Peyer's patch (tissue), 4 donors: ENCODE measurements at regions not wholly inside any gene's neighbourhood (a gene's known extent, or its start where the extent isn't known, plus 50 kb on each side); places are given as distances from the start of the nearest gene placed in this dataset.

Source experiments
- DNase-seq, 3 donors: peaks; one replicate each; pipeline ENCODE4 v3.0.0-alpha.2; 2017 to 2019
- H3K27ac ChIP-seq, 4 donors: fragments of 200-600 bp; sonication (generic); one replicate each; pipeline ENCODE4 v1.5.1; 2016 to 2019
- H3K27me3 ChIP-seq, 2 donors: fragments of 200-600 bp; sonication (generic); one replicate each; pipeline ENCODE4 v1.5.1; 2019
- H3K36me3 ChIP-seq, 3 donors: fragments of 200-600 bp; sonication (generic); one replicate each; pipeline ENCODE4 v1.5.1; 2016 to 2019
- H3K4me1 ChIP-seq, 4 donors: fragments of 200-600 bp; sonication (generic); one replicate each; pipeline ENCODE4 v1.5.1; 2016 to 2019
- H3K4me3 ChIP-seq, 4 donors: fragments of 200-600 bp; sonication (generic); 1 replicate in 3 of 4; 2 replicates in 1 of 4; pipeline ENCODE4 v1.5.1; 2016 to 2019; ENCODE audit warnings: mild to moderate bottlenecking in 1 of 4
- H3K9me3 ChIP-seq, 4 donors: fragments of 200-600 bp; sonication (generic); one replicate each; pipeline ENCODE4 v1.5.1; 2016 to 2019; ENCODE audit warnings: mild to moderate bottlenecking in 1 of 4
- POLR2A ChIP-seq, 2 donors: fragments of 450-650 bp; IDR thresholded peaks; one replicate each; pipeline ENCODE4 v1.5.1; 2017; ENCODE audit warnings: antibody characterized with exemption in 2 of 2, mild to moderate bottlenecking in 2 of 2, moderate library complexity in 2 of 2
- TF ChIP-seq, protein P1 (sequence below), 6 experiments: fragments of 450-650 bp in 4 of 6; fragments of 200-600 bp in 2 of 6; sonication (generic) in 1 of 6; IDR thresholded peaks; one replicate each; pipeline ENCODE4 v1.5.1; 2017 to 2019; ENCODE audit warnings: antibody characterized with exemption in 6 of 6, mild to moderate bottlenecking in 3 of 6, moderate library complexity in 1 of 6

GRCh38 chr5:107320846-107321245, 349.9 kb downstream of the EFNA5 start:
- Histone ChIP-seq H3K4me1 (no peaks in the 10 kb centered on the region), H3K36me3 (no peaks in the 10 kb centered on the region), H3K4me3 (no peak overlapping the region), H3K27ac (no peak overlapping the region), H3K9me3 (no peaks in the 10 kb centered on the region), H3K27me3 (no peaks in the 10 kb centered on the region)
- no peak for DNase-seq
- TF ChIP-seq, protein P1, sequence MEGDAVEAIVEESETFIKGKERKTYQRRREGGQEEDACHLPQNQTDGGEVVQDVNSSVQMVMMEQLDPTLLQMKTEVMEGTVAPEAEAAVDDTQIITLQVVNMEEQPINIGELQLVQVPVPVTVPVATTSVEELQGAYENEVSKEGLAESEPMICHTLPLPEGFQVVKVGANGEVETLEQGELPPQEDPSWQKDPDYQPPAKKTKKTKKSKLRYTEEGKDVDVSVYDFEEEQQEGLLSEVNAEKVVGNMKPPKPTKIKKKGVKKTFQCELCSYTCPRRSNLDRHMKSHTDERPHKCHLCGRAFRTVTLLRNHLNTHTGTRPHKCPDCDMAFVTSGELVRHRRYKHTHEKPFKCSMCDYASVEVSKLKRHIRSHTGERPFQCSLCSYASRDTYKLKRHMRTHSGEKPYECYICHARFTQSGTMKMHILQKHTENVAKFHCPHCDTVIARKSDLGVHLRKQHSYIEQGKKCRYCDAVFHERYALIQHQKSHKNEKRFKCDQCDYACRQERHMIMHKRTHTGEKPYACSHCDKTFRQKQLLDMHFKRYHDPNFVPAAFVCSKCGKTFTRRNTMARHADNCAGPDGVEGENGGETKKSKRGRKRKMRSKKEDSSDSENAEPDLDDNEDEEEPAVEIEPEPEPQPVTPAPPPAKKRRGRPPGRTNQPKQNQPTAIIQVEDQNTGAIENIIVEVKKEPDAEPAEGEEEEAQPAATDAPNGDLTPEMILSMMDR (IDR thresholded peaks at IDR 0.05) = no peak
- no peak for TF ChIP-seq POLR2A (IDR thresholded peaks at IDR 0.05)

GRCh38 chr5:107320376-107320775, 350.4 kb downstream of the EFNA5 start:
- TF ChIP-seq, protein P1 (IDR thresholded peaks at IDR 0.05) = no peak
- no peak for TF ChIP-seq POLR2A (IDR thresholded peaks at IDR 0.05)
- H3K36me3 ChIP-seq = no peaks in the 10 kb centered on the region
- no peaks in the 10 kb centered on the region for H3K4me1 ChIP-seq
- DNase-seq = no peak
- H3K27ac ChIP-seq = no peak overlapping the region
- H3K27me3 ChIP-seq = no peaks in the 10 kb centered on the region
- no peak overlapping the region for H3K4me3 ChIP-seq
- H3K9me3 ChIP-seq = no peaks in the 10 kb centered on the region

GRCh38 chr5:107319901-107320300, 350.8 kb downstream of the EFNA5 start:
- no peak overlapping the region for H3K4me3 ChIP-seq
- no peak for DNase-seq
- TF ChIP-seq, protein P1 (IDR thresholded peaks at IDR 0.05) = no peak
- no peak for TF ChIP-seq POLR2A (IDR thresholded peaks at IDR 0.05)

DNA sequence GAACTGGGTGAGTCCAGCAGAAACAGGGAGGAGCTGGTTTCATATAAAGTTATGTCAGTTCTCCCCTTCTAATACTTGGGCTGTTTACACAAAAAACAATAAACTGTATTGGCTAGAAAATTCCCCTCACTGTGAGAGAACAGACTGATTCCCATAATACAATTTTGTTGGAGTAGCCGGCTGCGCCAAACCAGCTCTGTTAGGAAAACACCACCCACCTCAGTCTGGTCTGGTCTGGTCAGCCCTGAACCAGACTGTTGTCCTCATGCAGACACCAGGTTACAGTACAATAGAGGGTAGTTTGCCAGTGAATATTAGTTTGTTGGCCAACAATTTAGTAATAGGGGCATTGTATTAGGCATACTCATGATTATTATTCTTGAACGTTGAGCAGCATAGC, 356.4 kb downstream of the EFNA5 start:
- TF ChIP-seq, protein P1 (IDR thresholded peaks at IDR 0.05) = no peak
- TF ChIP-seq POLR2A (IDR thresholded peaks at IDR 0.05) = no peak
- Histone ChIP-seq H3K36me3 (no peaks in the 10 kb centered on the region), H3K4me3 (no peak overlapping the region), H3K27ac (no peak overlapping the region), H3K27me3 (no peaks in the 10 kb centered on the region), H3K4me1 (no peaks in the 10 kb centered on the region), H3K9me3 (peaks cover 0 to 3% (median 0%) of the 10 kb centered on the region in 4 donors)
- DNase-seq = no peak

More at GRCh38 chr5:107319901-107320300, 350.8 kb downstream of the EFNA5 start:
- no peaks in the 10 kb centered on the region for H3K9me3 ChIP-seq
- H3K36me3 ChIP-seq = no peaks in the 10 kb centered on the region
- H3K27me3 ChIP-seq = no peaks in the 10 kb centered on the region
- H3K4me1 ChIP-seq = no peaks in the 10 kb centered on the region
- H3K27ac ChIP-seq = no peak overlapping the region

- TF ChIP-seq, protein P1 (IDR thresholded peaks at IDR 0.05) = no peak
- TF ChIP-seq POLR2A (IDR thresholded peaks at IDR 0.05) = no peak
- Histone ChIP-seq H3K36me3 (no peaks in the 10 kb centered on the region), H3K4me3 (no peak overlapping the region), H3K9me3 (peaks cover 0 to 3% (median 0%) of the 10 kb centered on the region in 4 donors), H3K27ac (no peak overlapping the region), H3K27me3 (no peaks in the 10 kb centered on the region), H3K4me1 (no peaks in the 10 kb centered on the region)
- no peak for DNase-seq
These were observed 356.8 kb downstream of the EFNA5 start for GRCh38 chr5:107313921-107314320.

DNA sequence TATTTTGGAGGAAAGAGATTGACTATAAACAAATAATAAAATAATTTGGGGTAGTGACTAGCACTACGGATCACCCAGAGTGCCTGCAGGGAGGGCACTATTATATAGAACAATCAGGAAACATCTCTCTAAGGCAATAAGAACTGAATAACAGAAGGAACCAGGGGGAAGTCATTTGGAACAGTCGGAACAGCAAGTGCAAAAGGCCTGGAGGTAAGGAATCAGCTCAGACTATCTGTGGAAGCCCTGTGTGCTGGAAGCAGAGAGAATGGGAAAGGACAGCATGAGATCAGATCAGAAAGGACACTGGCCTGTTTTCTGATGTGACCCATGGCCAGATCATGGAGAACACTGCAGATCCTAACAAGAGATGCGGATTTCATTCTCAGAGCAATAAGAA, 357.6 kb downstream of the EFNA5 start:
- H3K36me3 ChIP-seq = no peaks in the 10 kb centered on the region
- H3K4me1 ChIP-seq = no peaks in the 10 kb centered on the region
- TF ChIP-seq POLR2A (IDR thresholded peaks at IDR 0.05) = no peak
- TF ChIP-seq, protein P1 (IDR thresholded peaks at IDR 0.05) = no peak
- H3K27ac ChIP-seq = no peak overlapping the region
- DNase-seq = no peak
- H3K9me3 ChIP-seq = peaks cover 0 to 3% (median 0%) of the 10 kb centered on the region in 4 donors
- no peak overlapping the region for H3K4me3 ChIP-seq
- no peaks in the 10 kb centered on the region for H3K27me3 ChIP-seq
